Left colon (tissue), 2 donors: ENCODE measurements at regions not wholly inside any gene's neighbourhood (a gene's known extent, or its start where the extent isn't known, plus 50 kb on each side); places are given as distances from the start of the nearest gene placed in this dataset.

Experiments
- ATAC-seq: fragments of 200-7000 bp; cut with Tn5 transposase; one replicate; pipeline ENCODE4 v1.9.1; 2020; ENCODE audit warnings: mild to moderate bottlenecking, moderate library complexity
- DNase-seq, 2 donors: peaks; one replicate each; pipeline ENCODE4 v3.0.0-alpha.2; 2020
- intact Hi-C, 2 donors: fragments of 100-400 bp; cut with DNase I in 1 of 2; cut with micrococcal nuclease in 1 of 2; formaldehyde crosslinking; loops; one replicate each; pipeline versions ENCODE4 v1.11.2 to v1.14.0; 2022; cut with DNase I, micrococcal nuclease
- donor health status: DM: no; HTN: no; CAD: no.
- donor health status: DM: yes; HTN: yes; CAD: no.

DNA sequence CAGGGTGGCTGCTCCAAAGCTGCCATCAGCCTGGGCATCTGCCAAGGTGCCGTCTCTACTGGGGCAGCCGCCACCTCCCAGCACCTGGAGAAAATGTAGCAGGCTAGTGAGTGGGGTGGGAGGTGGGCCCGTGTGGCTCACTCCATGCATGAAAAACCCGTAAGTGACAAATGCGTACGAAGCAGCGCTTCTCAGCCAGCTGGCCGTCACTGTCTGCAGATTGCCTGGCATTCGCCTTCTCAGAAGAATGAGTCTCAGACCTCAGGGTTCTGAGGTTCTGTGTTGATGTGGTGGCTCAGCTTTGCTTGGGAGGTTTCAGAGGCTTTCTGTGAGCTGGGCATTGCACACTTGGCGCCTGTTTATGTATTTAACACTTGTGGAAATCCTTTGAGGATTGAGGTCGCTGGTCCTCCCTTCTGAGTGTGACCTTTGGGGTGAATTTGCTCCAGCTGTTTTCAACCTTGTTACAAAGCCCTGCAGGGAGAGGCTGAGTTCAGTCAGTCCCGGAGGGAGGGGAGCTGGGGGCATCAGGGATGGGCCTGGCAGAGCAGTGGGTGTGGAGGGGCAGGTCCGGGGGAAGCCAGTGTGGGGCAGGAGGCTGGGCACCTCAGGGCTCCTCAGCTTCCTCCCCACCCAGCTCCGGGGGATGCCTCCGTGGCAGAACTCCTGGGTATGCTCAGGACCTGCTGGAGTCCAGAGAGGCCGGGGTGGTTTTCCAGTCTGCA is 977.0 kb downstream of the TBC1D22A start:
- DNase-seq: no peak
- ATAC-seq: no peak
- intact Hi-C loops: no loop called here

- no peak for ATAC-seq
- intact Hi-C loops: no loop called here
- no peak for DNase-seq
Observed at GRCh38 chr22:47738472-47739013, 976.1 kb downstream of the TBC1D22A start.

GRCh38 chr22:47736186-47737034 is 974.0 kb downstream of the TBC1D22A start:
- ATAC-seq (no peak), DNase-seq (no peak)
- intact Hi-C loops: no loop called here

- no peak for ATAC-seq
- intact Hi-C loops: no loop called here
- DNase-seq: no peak
Observed at GRCh38 chr22:47734511-47734910, 972.1 kb downstream of the TBC1D22A start.

DNA sequence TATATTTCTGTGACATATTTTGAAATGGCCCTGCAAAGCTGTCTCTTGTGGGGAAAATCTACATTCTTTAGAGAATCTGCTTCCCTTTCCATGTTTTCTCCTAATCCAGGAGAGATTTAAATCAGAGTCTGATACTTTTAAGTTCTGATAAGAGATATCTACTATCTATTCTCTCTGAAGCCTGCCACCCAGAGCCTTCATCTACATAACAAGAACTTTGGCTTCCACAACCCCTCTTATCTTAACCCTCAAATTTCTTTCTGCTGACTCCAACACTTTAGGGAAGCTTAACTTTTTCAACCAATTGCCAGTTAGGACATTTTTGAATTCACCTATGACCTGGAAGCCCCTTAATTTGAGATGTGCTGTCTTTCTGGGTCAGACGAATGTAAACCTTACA is 965.2 kb downstream of the TBC1D22A start:
- intact Hi-C loops: no loop called here
- ATAC-seq: no peak

GRCh38 chr22:47724751-47725150 is 962.3 kb downstream of the TBC1D22A start:
- ATAC-seq (no peak), DNase-seq (no peak)

More for the DNA sequence above, 965.2 kb downstream of the TBC1D22A start:
- no peak for DNase-seq

GRCh38 chr22:47724030-47724429 is 961.6 kb downstream of the TBC1D22A start:
- no peak for ATAC-seq
- no peak for DNase-seq
- intact Hi-C loops: no loop called here

More at GRCh38 chr22:47724751-47725150, 962.3 kb downstream of the TBC1D22A start:
- intact Hi-C loops: no loop called here

- ATAC-seq: no peak
- intact Hi-C loops: no loop called here
- no peak for DNase-seq
Observed at GRCh38 chr22:47718337-47718736, 955.9 kb downstream of the TBC1D22A start.

GRCh38 chr22:47716890-47717615 is 954.6 kb downstream of the TBC1D22A start:
- intact Hi-C loops: no loop called here
- DNase-seq (no peak), ATAC-seq (no peak)

DNA sequence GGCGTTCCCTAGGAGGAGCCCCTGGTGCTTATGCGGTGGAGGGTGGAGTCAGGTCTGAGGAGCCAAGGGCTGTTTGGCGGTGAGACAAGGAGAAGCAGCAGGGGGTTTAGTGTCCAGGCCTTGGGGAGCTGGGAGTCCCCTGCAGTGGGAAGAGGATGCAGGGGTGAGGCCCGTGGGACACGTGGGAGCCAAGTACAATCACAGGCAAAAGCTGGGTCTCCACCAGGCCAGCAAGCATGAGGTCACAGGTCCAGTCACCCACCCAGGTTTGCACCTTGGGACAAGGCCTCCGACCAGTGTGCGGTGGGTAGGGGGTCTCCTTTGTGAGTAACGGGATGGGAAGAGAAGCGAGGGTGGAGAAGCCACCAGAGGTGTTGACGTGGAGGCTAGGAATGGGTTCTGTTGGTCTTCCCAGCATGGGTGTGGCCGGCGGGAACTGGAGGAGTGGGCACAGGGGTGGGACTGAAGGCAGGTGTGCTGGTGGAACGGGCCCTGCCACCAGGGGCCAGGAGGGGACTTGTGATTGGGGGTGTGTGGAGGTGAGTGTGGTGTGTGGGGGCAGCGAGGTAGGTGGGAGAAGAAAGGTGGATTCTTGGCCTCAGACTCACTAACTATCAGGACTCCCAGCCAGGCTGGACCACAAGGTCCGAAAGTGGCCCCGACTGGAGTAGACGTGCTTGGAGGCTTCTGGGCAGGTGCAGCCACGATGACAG is 953.6 kb downstream of the TBC1D22A start:
- intact Hi-C loops: no loop called here
- DNase-seq (no peak), ATAC-seq (no peak)

DNA sequence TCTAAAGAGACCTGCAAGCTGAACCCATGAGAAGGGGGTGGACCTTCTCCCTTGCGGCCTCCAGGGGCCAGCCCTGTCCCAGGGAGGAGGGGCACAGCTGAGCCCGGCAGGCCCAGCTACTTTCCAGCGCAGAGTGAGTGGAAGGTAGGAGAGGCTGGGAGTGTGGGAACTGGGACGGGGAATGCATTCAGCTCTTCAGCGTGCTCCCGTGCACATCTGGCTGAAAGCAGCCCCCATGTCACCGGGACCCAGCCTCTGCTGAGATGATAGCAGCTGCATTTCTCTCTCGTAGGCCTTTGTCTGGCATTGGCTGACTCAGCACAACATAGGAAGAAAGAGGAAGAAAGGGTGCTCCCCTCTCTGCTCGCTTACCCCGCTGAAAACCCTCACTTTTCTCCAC is 951.5 kb downstream of the TBC1D22A start:
- DNase-seq: no peak
- intact Hi-C loops: no loop called here
- ATAC-seq: no peak

DNA sequence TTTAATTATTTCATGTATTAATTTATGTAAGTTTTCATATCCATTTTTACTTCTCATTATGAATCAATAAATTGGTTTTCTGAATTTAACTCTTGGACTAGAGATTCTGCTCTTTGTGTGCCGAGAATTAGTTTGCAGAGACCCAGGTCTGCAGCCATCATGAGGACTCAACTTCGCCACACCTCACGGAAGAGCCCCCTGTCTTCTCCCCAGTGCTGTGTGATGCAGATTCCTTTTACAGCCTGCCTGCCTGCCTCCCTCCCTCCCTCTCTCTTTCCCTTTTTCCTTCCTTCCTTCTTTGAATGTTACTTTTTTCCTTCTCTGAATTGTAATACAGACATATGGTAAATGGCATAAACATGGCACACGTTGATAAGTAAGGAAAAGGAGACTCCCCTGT is 947.7 kb downstream of the TBC1D22A start:
- ATAC-seq: no peak
- intact Hi-C loops: no loop called here

DNA sequence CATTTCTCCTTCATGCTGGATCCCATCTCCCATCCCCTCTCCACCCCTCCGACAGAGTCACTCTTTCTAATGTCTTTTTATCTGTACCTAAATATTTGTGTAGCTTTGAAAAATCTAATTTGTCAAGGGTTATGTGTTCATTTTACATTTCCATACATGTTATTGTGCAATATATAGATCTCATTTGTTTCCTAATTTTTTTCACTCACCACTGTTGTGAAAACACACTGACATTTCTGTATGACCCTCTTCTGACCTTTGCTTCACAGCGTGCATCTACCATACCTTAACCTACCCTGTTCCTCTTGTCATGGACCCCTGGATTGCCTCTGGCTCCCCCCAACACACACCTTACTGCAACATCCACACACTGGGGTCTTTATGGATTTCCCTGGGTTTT is 942.9 kb downstream of the TBC1D22A start:
- DNase-seq: no peak
- intact Hi-C loops: no loop called here
- ATAC-seq: no peak

More for the DNA sequence above, 947.7 kb downstream of the TBC1D22A start:
- no peak for DNase-seq

- intact Hi-C loops: no loop called here
- no peak for DNase-seq
- ATAC-seq: no peak
Observed at GRCh38 chr22:47698906-47699305, 936.5 kb downstream of the TBC1D22A start.

- DNase-seq (no peak), ATAC-seq (no peak)
- intact Hi-C loops: no loop called here
Observed at GRCh38 chr22:47697861-47698260, 935.4 kb downstream of the TBC1D22A start.

DNA sequence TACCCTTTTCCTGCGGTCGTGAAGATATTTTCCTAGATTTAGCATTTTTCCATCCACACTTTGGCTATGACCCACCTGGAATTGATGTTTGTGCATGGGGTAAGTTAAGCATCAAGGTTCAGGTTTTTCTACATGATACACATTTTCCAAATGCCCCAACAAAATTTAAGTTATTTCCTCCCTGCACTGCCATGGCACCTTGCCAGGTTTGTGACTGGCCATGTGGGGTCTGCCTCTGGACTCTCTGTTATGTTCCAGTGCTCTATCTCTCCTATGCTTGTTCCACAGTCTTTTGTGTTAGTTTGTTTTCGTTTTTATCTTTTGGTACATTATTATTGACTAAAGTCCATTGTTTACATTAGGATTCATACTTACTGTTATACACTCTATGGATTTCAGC is 934.3 kb downstream of the TBC1D22A start:
- intact Hi-C loops: no loop called here
- DNase-seq: no peak
- no peak for ATAC-seq

DNA sequence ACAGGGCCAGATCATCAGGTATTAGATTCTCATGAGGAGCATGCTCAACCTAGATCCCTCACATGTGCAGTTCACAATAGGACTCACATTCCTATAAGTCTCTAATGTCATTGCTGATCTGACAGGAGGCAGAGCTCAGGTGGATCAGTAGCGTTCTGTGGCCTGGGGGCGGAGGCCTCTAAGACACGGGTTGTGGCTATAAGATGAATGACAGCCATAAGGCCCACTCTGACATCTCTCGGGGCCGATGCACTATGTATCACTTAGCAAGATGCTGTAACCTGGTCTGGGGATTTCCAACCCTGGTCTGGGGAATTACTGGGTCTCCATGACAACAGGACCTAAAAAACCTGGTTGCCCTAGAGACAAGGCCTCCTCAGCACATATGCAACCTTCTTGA is 932.7 kb downstream of the TBC1D22A start:
- intact Hi-C loops: no loop called here
- DNase-seq (no peak), ATAC-seq (no peak)

GRCh38 chr22:47694536-47695130 is 932.2 kb downstream of the TBC1D22A start:
- intact Hi-C loops: no loop called here
- DNase-seq (no peak), ATAC-seq (no peak)
